Uterus (tissue), 3 donors: ENCODE measurements at regions not wholly inside any gene's neighbourhood (a gene's known extent, or its start where the extent isn't known, plus 50 kb on each side); places are given as distances from the start of the nearest gene placed in this dataset.

Experiments used
- DNase-seq, 2 donors: peaks; one replicate each; pipeline ENCODE4 v3.0.0-alpha.2; 2019 to 2020
- H3K27ac ChIP-seq, 2 donors: fragments of 200-600 bp; sonication (generic); 1 replicate in 1 of 2; 2 replicates in 1 of 2; pipeline ENCODE4 v1.5.1; 2016 to 2018
- H3K27me3 ChIP-seq, 2 donors: fragments of 200-600 bp; sonication (generic); one replicate each; pipeline ENCODE4 v1.5.1; 2018 to 2019; ENCODE audit warnings: control low read depth in 1 of 2
- H3K36me3 ChIP-seq, 2 donors: fragments of 200-600 bp; sonication (generic); one replicate each; pipeline ENCODE4 v1.5.1; 2019; ENCODE audit warnings: control low read depth in 1 of 2
- H3K4me1 ChIP-seq, 2 donors: fragments of 200-600 bp; sonication (generic); one replicate each; pipeline ENCODE4 v1.5.1; 2018 to 2019; ENCODE audit warnings: control low read depth in 1 of 2
- H3K4me3 ChIP-seq, 2 donors: fragments of 200-600 bp; sonication (generic); 1 replicate in 1 of 2; 2 replicates in 1 of 2; pipeline ENCODE4 v1.5.1; 2018 to 2019; ENCODE audit warnings: mild to moderate bottlenecking in 1 of 2
- H3K9me3 ChIP-seq, 2 donors: fragments of 200-600 bp; sonication (generic); one replicate each; pipeline ENCODE4 v1.5.1; 2019; ENCODE audit warnings: control low read depth in 1 of 2
- POLR2A ChIP-seq, 2 donors: fragments of 450-650 bp; IDR thresholded peaks; one replicate each; pipeline ENCODE4 v1.6.1; 2016; ENCODE audit warnings: antibody characterized with exemption in 2 of 2, mild to moderate bottlenecking in 1 of 2, moderate library complexity in 1 of 2
- intact Hi-C: fragments of 100-400 bp; cut with DNase I; formaldehyde crosslinking; loops from one replicate; pipeline ENCODE4 v1.15.1; 2023; ENCODE audit warnings: low total_unique reads
- TF ChIP-seq, protein P1 (sequence below), 4 experiments: fragments of 200-600 bp in 2 of 4; fragments of 450-650 bp in 2 of 4; sonication (generic) in 2 of 4; IDR thresholded peaks; one replicate each; pipeline ENCODE4 v1.5.1; 2016 to 2019; ENCODE audit warnings: antibody characterized with exemption in 4 of 4, mild to moderate bottlenecking in 2 of 4, moderate library complexity in 1 of 4
- donor health status: DM: yes; HTN: yes; CAD: no.

DNA sequence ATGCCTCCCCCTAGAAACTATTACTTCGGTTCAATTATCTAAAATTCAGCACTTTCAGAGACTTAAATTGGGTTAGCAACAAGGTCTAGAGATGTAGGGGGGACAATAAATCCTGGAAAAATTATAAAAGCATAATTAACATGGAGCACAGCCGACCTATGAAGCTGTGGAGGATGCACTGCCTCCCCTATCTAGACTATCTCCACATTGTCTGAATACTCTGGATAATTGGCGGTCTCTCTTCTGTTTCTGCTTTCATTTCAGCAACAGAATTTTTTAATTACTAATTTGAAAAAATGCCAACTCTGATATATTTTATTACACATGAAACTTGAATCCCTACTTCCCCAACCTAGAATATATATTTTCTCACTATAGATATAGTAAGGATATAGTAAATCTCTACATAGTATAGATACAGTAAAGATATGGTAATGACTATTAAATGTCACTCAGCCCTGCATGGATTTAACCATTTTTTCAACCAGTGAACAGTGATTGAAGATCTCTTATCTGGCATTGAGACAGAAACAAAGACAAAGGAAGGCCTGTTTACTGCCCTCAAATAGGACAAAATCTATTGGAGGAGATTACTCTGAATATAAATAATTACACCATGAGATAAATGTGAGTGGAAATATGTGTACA lies 157.6 kb downstream of the BLID start:
- Histone ChIP-seq H3K9me3 (no peaks in the 10 kb centered on the region), H3K27ac (no peak overlapping the region), H3K36me3 (no peaks in the 10 kb centered on the region), H3K4me3 (no peak overlapping the region), H3K4me1 (no peaks in the 10 kb centered on the region), H3K27me3 (no peaks in the 10 kb centered on the region)
- no peak for DNase-seq
- TF ChIP-seq, protein P1, sequence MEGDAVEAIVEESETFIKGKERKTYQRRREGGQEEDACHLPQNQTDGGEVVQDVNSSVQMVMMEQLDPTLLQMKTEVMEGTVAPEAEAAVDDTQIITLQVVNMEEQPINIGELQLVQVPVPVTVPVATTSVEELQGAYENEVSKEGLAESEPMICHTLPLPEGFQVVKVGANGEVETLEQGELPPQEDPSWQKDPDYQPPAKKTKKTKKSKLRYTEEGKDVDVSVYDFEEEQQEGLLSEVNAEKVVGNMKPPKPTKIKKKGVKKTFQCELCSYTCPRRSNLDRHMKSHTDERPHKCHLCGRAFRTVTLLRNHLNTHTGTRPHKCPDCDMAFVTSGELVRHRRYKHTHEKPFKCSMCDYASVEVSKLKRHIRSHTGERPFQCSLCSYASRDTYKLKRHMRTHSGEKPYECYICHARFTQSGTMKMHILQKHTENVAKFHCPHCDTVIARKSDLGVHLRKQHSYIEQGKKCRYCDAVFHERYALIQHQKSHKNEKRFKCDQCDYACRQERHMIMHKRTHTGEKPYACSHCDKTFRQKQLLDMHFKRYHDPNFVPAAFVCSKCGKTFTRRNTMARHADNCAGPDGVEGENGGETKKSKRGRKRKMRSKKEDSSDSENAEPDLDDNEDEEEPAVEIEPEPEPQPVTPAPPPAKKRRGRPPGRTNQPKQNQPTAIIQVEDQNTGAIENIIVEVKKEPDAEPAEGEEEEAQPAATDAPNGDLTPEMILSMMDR (IDR thresholded peaks at IDR 0.05), result no peak
- no peak for TF ChIP-seq POLR2A (IDR thresholded peaks at IDR 0.05)
- intact Hi-C loops, result no loop called here

DNA sequence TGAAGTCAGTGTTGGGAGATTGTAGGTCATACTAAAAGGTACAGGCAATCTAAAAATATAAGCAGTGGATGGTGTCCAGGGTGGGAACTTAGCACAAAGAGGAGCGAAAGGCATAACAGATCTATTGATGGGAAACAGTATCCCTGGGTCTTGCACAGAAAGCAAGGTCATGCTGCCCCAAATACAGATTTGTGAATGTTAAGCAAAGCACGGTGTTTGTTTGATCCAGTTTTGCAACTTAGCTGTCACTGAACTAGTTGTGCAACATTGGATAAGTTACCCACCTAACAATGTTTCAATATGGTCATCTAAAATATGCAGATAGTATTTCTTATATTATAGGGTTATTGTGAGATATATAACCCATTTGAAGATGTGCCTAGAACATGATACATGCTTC lies 162.9 kb downstream of the BLID start:
- intact Hi-C loops, result no loop called here
- H3K27ac ChIP-seq, result no peak overlapping the region
- no peaks in the 10 kb centered on the region for H3K9me3 ChIP-seq
- DNase-seq, result no peak
- no peak overlapping the region for H3K4me3 ChIP-seq
- TF ChIP-seq POLR2A (IDR thresholded peaks at IDR 0.05), result no peak
- TF ChIP-seq, protein P1 (IDR thresholded peaks at IDR 0.05), result no peak
- H3K27me3 ChIP-seq, result no peaks in the 10 kb centered on the region
- no peaks in the 10 kb centered on the region for H3K4me1 ChIP-seq
- H3K36me3 ChIP-seq, result no peaks in the 10 kb centered on the region

DNA sequence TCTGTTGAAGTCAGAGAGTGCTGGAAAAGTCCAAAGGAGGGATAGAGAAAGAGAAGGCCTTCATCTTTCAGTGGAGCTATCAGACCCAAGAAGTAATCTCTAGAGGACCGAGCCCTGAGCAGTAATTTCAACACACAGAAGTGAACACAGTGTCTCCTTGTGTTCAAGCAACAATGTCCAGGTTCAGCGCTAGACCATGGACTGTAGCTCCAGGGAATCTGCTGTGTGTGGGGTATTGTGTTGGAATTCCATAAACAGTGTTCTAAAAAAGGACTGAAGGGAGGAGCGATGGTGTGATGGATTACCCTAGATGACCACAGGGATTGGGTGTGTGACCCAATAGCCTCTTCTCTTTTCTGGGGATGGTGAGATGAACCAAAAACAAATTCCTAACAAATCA lies 165.9 kb downstream of the BLID start:
- no peaks in the 10 kb centered on the region for H3K4me1 ChIP-seq
- no peak overlapping the region for H3K27ac ChIP-seq
- TF ChIP-seq, protein P1 (IDR thresholded peaks at IDR 0.05), result no peak
- no peak for DNase-seq
- no peak overlapping the region for H3K4me3 ChIP-seq
- no peaks in the 10 kb centered on the region for H3K27me3 ChIP-seq
- H3K36me3 ChIP-seq, result no peaks in the 10 kb centered on the region
- H3K9me3 ChIP-seq, result no peaks in the 10 kb centered on the region
- intact Hi-C loops, result no loop called here

DNA sequence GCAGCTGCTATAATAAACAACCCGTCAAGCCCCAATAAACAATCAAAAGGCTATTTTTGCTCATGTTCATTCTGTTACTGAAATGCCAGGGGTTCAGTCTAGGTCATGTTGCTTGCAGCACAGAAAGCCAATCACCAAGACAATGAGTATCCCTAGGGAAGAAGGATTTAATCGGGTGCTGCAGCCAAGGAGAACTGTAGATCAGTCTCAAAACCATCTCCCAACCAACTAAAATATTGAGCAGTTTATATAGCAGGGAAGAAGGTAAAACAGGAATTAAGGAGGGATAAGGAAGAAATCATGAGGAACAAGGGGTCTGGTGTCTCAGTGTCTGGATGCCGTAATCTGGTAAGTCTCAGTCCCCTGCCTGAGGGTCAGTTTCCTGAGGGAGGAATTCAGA lies 169.5 kb downstream of the BLID start:
- Histone ChIP-seq H3K4me1 (no peaks in the 10 kb centered on the region), H3K9me3 (no peaks in the 10 kb centered on the region), H3K27ac (no peak overlapping the region), H3K4me3 (no peak overlapping the region), H3K27me3 (no peaks in the 10 kb centered on the region), H3K36me3 (no peaks in the 10 kb centered on the region)
- TF ChIP-seq, protein P1 (IDR thresholded peaks at IDR 0.05), result no peak
- TF ChIP-seq POLR2A (IDR thresholded peaks at IDR 0.05), result no peak
- DNase-seq, result no peak
- intact Hi-C loops, result no loop called here

DNA sequence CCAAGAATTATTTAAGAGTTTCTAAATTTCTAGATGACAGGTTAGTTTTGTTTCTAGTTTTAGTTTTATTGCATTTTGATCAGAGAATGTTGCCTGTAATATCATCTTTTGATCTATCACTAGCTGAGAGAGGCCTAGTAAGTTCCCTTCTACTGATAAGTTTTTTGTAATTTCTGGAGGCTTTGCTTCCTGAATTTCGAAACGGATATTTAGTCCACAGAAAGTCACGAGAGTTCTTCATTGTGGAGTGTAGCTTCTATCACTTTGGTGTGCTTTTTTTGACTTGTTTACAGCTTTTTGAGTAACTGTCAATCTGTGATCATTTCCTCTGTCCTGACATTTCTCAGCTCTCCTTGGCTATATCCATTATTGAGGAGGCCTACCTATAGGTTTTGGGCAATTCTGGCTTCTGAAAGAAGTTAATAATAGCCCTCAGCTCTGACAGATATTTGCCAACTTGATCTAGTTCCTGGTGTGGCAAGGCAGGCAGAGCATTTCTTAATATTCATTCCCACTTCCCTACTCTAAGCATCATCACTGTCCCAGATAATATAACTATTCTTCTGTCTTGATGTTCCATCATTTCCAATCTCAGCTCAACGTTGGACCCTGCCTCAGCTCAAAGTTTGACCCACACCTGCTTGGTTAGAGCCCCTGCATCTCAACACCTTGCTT lies 171.3 kb downstream of the BLID start:
- no peaks in the 10 kb centered on the region for H3K4me1 ChIP-seq
- H3K36me3 ChIP-seq, result no peaks in the 10 kb centered on the region
- DNase-seq, result no peak
- intact Hi-C loops, result no loop called here
- no peaks in the 10 kb centered on the region for H3K9me3 ChIP-seq
- no peak overlapping the region for H3K4me3 ChIP-seq
- TF ChIP-seq, protein P1 (IDR thresholded peaks at IDR 0.05), result no peak
- TF ChIP-seq POLR2A (IDR thresholded peaks at IDR 0.05), result no peak
- no peaks in the 10 kb centered on the region for H3K27me3 ChIP-seq
- H3K27ac ChIP-seq, result no peak overlapping the region
